H1 (cell line): ENCODE measurements at regions not wholly inside any gene's neighbourhood (a gene's known extent, or its start where the extent isn't known, plus 50 kb on each side); places are given as distances from the start of the nearest gene placed in this dataset.
A peak's percentile ranks its signal among the peaks of the same experiment; 100 is the strongest.

Experiments
- CTCF ChIA-PET: fragments of 300-600 bp; sonication (Branson Sonifier 250); formaldehyde crosslinking; loops from one replicate; lab custom pipeline; 2021; ENCODE audit not compliant: partially characterized antibody; lab: Charles Lee
- POLR2A ChIA-PET: fragments of 300-600 bp; sonication (Branson Sonifier 250); formaldehyde crosslinking; loops from one replicate; lab custom pipeline; 2021; ENCODE audit warnings: inconsistent platforms; ENCODE audit not compliant: partially characterized antibody; lab: Charles Lee
- DNase-seq, 2 experiments: peaks; one replicate each; pipeline versions ENCODE4 v3.0.0 to v3.0.0-alpha.2; 2010 to 2022; ENCODE audit warnings: low spot score in 2 of 2, low read depth in 1 of 2, mixed read lengths in 1 of 2
- FAIRE-seq: peaks from 2 replicates; lab custom pipeline; 2011; peaks lifted over from hg19 to GRCh38; lab: Jason Lieb, UNC
- H2AFZ ChIP-seq: 2 replicates; pipeline ENCODE4 v1.8.1; 2012; ENCODE audit warnings: low read length, inconsistent platforms
- H2AK5ac ChIP-seq: 2 replicates; pipeline ENCODE4 v1.6.1; 2013; ENCODE audit warnings: low read depth, low read length
- H2BK120ac ChIP-seq: replicated peaks from 2 replicates; pipeline ENCODE3; 2013; ENCODE audit warnings: low read depth, low read length, inconsistent platforms
- H2BK12ac ChIP-seq: 2 replicates; pipeline ENCODE4 v1.6.1; 2013; ENCODE audit warnings: low read depth, low read length
- H2BK15ac ChIP-seq: 2 replicates; pipeline ENCODE4 v1.6.1; 2013; ENCODE audit warnings: low read length
- H2BK20ac ChIP-seq: 2 replicates; pipeline ENCODE4 v1.6.1; 2013; ENCODE audit warnings: low read length
- H2BK5ac ChIP-seq: 2 replicates; pipeline ENCODE4 v1.6.1; 2013; ENCODE audit warnings: low read depth, low read length
- H3K14ac ChIP-seq: 2 replicates; pipeline ENCODE4 v1.6.1; 2013; ENCODE audit warnings: inconsistent platforms; ENCODE audit not compliant: insufficient read length
- H3K18ac ChIP-seq: 2 replicates; pipeline ENCODE4 v1.6.1; 2013; ENCODE audit warnings: low read length; ENCODE audit errors: extremely low read depth
- H3K23ac ChIP-seq: 2 replicates; pipeline ENCODE4 v1.6.1; 2013; ENCODE audit warnings: inconsistent platforms; ENCODE audit not compliant: insufficient read length
- H3K23me2 ChIP-seq: 2 replicates; pipeline ENCODE4 v1.6.1; 2013; ENCODE audit warnings: low read depth, low read length
- H3K27ac ChIP-seq: 2 replicates; pipeline ENCODE4 v1.6.1; 2011; ENCODE audit warnings: low read depth, low read length, inconsistent platforms
- H3K27me3 ChIP-seq, 4 experiments: replicated peaks in 1 of 4; 1 replicate in 1 of 4; 2 replicates in 3 of 4; pipeline versions ENCODE4 v1.6.1 to v1.8.1; 2011 to 2013; ENCODE audit warnings: low read length in 3 of 4, mild to moderate bottlenecking in 3 of 4, inconsistent platforms in 2 of 4, mixed read lengths in 2 of 4, moderate library complexity in 1 of 4; ENCODE audit not compliant: control insufficient read depth in 3 of 4, insufficient read depth in 3 of 4; ENCODE audit errors: extremely low read depth in 1 of 4
- H3K36me3 ChIP-seq, 4 experiments: 2 replicates each; pipeline versions ENCODE4 v1.6.1 to v1.8.1; 2011 to 2013; ENCODE audit warnings: mild to moderate bottlenecking in 4 of 4, low read length in 3 of 4, moderate library complexity in 2 of 4, control low read depth in 1 of 4, inconsistent platforms in 1 of 4; ENCODE audit not compliant: insufficient read depth in 4 of 4, control insufficient read depth in 2 of 4
- H3K4ac ChIP-seq: replicated peaks from 2 replicates; pipeline ENCODE3; 2013; ENCODE audit warnings: low read length, low read depth, mixed read lengths, inconsistent platforms; ENCODE audit not compliant: insufficient read length
- H3K4me1 ChIP-seq, 4 experiments: replicated peaks in 1 of 4; 1 replicate in 1 of 4; 2 replicates in 3 of 4; pipeline versions ENCODE4 v1.6.1 to v1.8.1; 2011 to 2013; ENCODE audit warnings: low read length in 3 of 4, inconsistent platforms in 2 of 4, mixed read lengths in 1 of 4; ENCODE audit not compliant: insufficient read depth in 4 of 4, control insufficient read depth in 3 of 4
- H3K4me2 ChIP-seq, 2 experiments: 2 replicates each; pipeline versions ENCODE4 v1.6.1 to v1.8.1; 2011 to 2013; ENCODE audit warnings: low read depth in 2 of 2, low read length in 2 of 2, control low read depth in 1 of 2, inconsistent platforms in 1 of 2, mild to moderate bottlenecking in 1 of 2; ENCODE audit not compliant: insufficient read depth in 1 of 2
- H3K4me3 ChIP-seq, 4 experiments: fragments of 200-600, 300-600 bp in 1 of 4; sonication (generic), shearing (Covaris generic), sonication (Bioruptor Twin) in 1 of 4; 2 replicates each; pipeline versions ENCODE4 v1.5.1 to v1.8.1; 2011 to 2016; ENCODE audit warnings: low read length in 4 of 4, low read depth in 3 of 4, control low read depth in 2 of 4, inconsistent platforms in 2 of 4, mild to moderate bottlenecking in 2 of 4, mixed read lengths in 1 of 4, moderate library complexity in 1 of 4; ENCODE audit not compliant: insufficient read depth in 2 of 4; ENCODE audit errors: extremely low read depth in 1 of 4
- H3K56ac ChIP-seq: replicated peaks from 2 replicates; pipeline ENCODE3; 2013; ENCODE audit warnings: low read depth, mild to moderate bottlenecking, mixed read lengths, low read length, inconsistent platforms; ENCODE audit not compliant: insufficient read length
- H3K79me1 ChIP-seq: 2 replicates; pipeline ENCODE4 v1.6.1; 2013; ENCODE audit warnings: low read depth, low read length, control low read depth
- H3K79me2 ChIP-seq, 2 experiments: 2 replicates each; pipeline versions ENCODE4 v1.6.1 to v1.8.1; 2012 to 2013; ENCODE audit warnings: low read length in 2 of 2, mild to moderate bottlenecking in 2 of 2, inconsistent platforms in 1 of 2; ENCODE audit not compliant: insufficient read depth in 2 of 2, control insufficient read depth in 1 of 2
- H3K9ac ChIP-seq, 4 experiments: replicated peaks in 1 of 4; 1 replicate in 1 of 4; 2 replicates in 3 of 4; pipeline versions ENCODE4 v1.6.1 to v1.8.1; 2011 to 2013; ENCODE audit warnings: low read depth in 3 of 4, low read length in 3 of 4, control low read depth in 2 of 4, mild to moderate bottlenecking in 2 of 4, moderate library complexity in 2 of 4, inconsistent platforms in 1 of 4; ENCODE audit errors: extremely low read depth in 1 of 4
- H3K9me3 ChIP-seq, 2 experiments: 2 replicates each; pipeline versions ENCODE4 v1.6.1 to v1.8.1; 2012 to 2013; ENCODE audit warnings: mild to moderate bottlenecking in 2 of 2, moderate library complexity in 2 of 2, control low read depth in 1 of 2, inconsistent platforms in 1 of 2, low read depth in 1 of 2, low read length in 1 of 2, mixed read lengths in 1 of 2; ENCODE audit not compliant: insufficient read depth in 2 of 2
- H4K20me1 ChIP-seq, 2 experiments: replicated peaks in 1 of 2; 2 replicates each; pipeline versions ENCODE3 to v1.8.1; 2011 to 2013; ENCODE audit warnings: inconsistent platforms in 2 of 2, low read length in 2 of 2, mild to moderate bottlenecking in 1 of 2; ENCODE audit not compliant: insufficient read depth in 2 of 2, control insufficient read depth in 1 of 2
- H4K5ac ChIP-seq: 2 replicates; pipeline ENCODE4 v1.6.1; 2013; ENCODE audit warnings: low read length, low read depth, mixed read lengths, inconsistent platforms; ENCODE audit not compliant: insufficient read length
- H4K8ac ChIP-seq: 2 replicates; pipeline ENCODE4 v1.8.0; 2013; ENCODE audit warnings: mild to moderate bottlenecking, moderate library complexity, low read length, inconsistent platforms; ENCODE audit not compliant: insufficient read depth; ENCODE audit errors: extremely low read depth
- H4K91ac ChIP-seq: replicated peaks from 2 replicates; pipeline ENCODE3; 2013; ENCODE audit warnings: low read length, mixed read lengths, inconsistent platforms; ENCODE audit not compliant: insufficient read length
- CREB1 ChIP-seq: IDR thresholded peaks from 2 replicates; pipeline ENCODE4 v1.6.1; 2012; ENCODE audit warnings: inconsistent platforms
- KDM5A ChIP-seq: fragments of 200-600 bp; IDR thresholded peaks from 2 replicates; pipeline ENCODE4 v1.7.1; 2012; ENCODE audit warnings: mild to moderate bottlenecking, low read length, inconsistent platforms, mixed read lengths
- RAD21 ChIP-seq, 2 experiments: IDR thresholded peaks in 1 of 2; conservative IDR thresholded peaks in 1 of 2; 2 replicates each; pipeline ENCODE4 v1.6.1; 2011; ENCODE audit warnings: low read depth in 2 of 2, low read length in 2 of 2, improper control_type of control experiment in 1 of 2, inconsistent platforms in 1 of 2, mild to moderate bottlenecking in 1 of 2, moderate library complexity in 1 of 2
- SUZ12 ChIP-seq: fragments of 200-600 bp; sonication (generic); IDR thresholded peaks from 2 replicates; pipeline ENCODE4 v1.6.1; 2012; ENCODE audit warnings: mild to moderate bottlenecking, inconsistent platforms, low read length, moderate library complexity, mixed read lengths
- WGBS, 2 experiments: shearing (Covaris generic) in 1 of 2; methylation state at CpG; one replicate each; pipeline versions ENCODE4 v1.1.6 to v1.1.7; 2013 to 2015; ENCODE audit warnings: low lambda C conversion rate in 2 of 2, mixed read lengths in 2 of 2, inconsistent platforms in 1 of 2, low coverage in 1 of 2, missing lambda C conversion rate in 1 of 2; ENCODE audit not compliant: insufficient replicate concordance in 2 of 2, insufficient coverage in 1 of 2, insufficient read length in 1 of 2; ENCODE audit errors: extremely low coverage in 1 of 2, missing lambda C conversion rate in 1 of 2; 5-methylcytosine and 5-hydroxymethylcytosine counted together
- TF ChIP-seq, protein P1 (sequence below), 3 experiments: IDR thresholded peaks; 1 replicate in 2 of 3; 2 replicates in 1 of 3; pipeline versions ENCODE4 v1.5.1 to v1.6.1; 2011; ENCODE audit warnings: low read length in 3 of 3, mild to moderate bottlenecking in 3 of 3, inconsistent platforms in 2 of 3, low read depth in 1 of 3, moderate library complexity in 1 of 3; ENCODE audit not compliant: insufficient read depth in 1 of 3; ENCODE audit errors: control extremely low read depth in 1 of 3

DNA sequence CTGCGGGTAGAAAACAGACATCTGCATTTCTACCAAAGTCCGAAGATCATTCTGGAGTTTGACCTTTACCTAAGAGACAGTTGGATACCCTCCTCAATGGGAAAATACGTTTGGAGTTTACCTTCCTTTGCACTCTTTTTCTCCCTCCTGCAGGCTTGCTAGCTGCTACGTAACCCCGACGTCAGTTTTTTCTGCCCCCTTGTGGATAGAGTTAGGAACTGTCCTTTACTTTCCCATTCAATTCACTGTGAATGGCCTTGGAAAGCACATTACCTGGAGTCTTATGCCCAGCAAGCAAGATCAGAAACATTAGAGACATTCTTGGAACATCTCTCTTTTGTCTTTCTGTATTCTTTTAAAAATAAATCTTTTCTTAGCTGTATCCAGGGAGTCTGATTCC is 250.7 kb downstream of the NAP1L3 start:
- Histone ChIP-seq H3K23me2 (no peaks in the 10 kb centered on the region), H3K27ac (no peak overlapping the region), H3K79me2 (no peaks in the 10 kb centered on the region), H2AFZ (no peak overlapping the region), H3K23ac (no peak overlapping the region), H4K5ac (no peak overlapping the region), H3K56ac (no peak overlapping the region), H3K79me1 (no peaks in the 10 kb centered on the region), H3K4me2 (no peak overlapping the region), H3K14ac (no peak overlapping the region), H3K18ac (no peak overlapping the region), H2BK12ac (no peak overlapping the region), H4K8ac (no peak overlapping the region), H3K36me3 (no peaks in the 10 kb centered on the region), H2BK20ac (no peak overlapping the region), H3K9ac (no peak overlapping the region), H3K4ac (no peak overlapping the region), H3K9me3 (no peaks in the 10 kb centered on the region), H4K91ac (no peak overlapping the region), H3K27me3 (no peaks in the 10 kb centered on the region), H2AK5ac (no peak overlapping the region), H4K20me1 (no peaks in the 10 kb centered on the region), H2BK5ac (no peak overlapping the region), H2BK15ac (no peak overlapping the region), H2BK120ac (peak overlapping the region; percentile 38), H3K4me1 (no peaks in the 10 kb centered on the region), H3K4me3 (no peak overlapping the region)
- peak; percentile 75 for TF ChIP-seq CREB1
- TF ChIP-seq, protein P1, sequence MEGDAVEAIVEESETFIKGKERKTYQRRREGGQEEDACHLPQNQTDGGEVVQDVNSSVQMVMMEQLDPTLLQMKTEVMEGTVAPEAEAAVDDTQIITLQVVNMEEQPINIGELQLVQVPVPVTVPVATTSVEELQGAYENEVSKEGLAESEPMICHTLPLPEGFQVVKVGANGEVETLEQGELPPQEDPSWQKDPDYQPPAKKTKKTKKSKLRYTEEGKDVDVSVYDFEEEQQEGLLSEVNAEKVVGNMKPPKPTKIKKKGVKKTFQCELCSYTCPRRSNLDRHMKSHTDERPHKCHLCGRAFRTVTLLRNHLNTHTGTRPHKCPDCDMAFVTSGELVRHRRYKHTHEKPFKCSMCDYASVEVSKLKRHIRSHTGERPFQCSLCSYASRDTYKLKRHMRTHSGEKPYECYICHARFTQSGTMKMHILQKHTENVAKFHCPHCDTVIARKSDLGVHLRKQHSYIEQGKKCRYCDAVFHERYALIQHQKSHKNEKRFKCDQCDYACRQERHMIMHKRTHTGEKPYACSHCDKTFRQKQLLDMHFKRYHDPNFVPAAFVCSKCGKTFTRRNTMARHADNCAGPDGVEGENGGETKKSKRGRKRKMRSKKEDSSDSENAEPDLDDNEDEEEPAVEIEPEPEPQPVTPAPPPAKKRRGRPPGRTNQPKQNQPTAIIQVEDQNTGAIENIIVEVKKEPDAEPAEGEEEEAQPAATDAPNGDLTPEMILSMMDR (IDR thresholded peaks at IDR 0.05; ENCODE audit: control extremely low read depth in 1 of 3, insufficient read depth in 1 of 3, low read depth in 1 of 3, low read length in 3 of 3) = peak in 2 of 3 experiments; percentile 59 to 60; a peak in 3 of 4 replicates
- TF ChIP-seq SUZ12 = no peak
- TF ChIP-seq KDM5A = no peak
- peak; percentile 71 to 78 for TF ChIP-seq RAD21 (IDR thresholded peaks at IDR 0.05 in 1 of 2, conservative IDR thresholded peaks at IDR 0.05 in 1 of 2; ENCODE audit: low read depth in 2 of 2, low read length in 2 of 2)
- WGBS, 2 experiments = 31% methylated on average over 6 of the region's 6 CpGs; no CpG with 5 or more reads in 1 of the 2 experiments
- CTCF ChIA-PET = interaction anchor here (0.7 to 4.0 kb wide), 4 partner anchors 10 to 368 kb away, joined by 3 to 19 read pairs (median 4); no protein-coding TSS in a partner anchor
- DNase-seq (peak in 1 of 2 experiments; percentile 10), FAIRE-seq (peak; percentile 98)
- POLR2A ChIA-PET = no interaction called here
